ENCODE measurements at regions not wholly inside any gene's neighbourhood (a gene's known extent, or its start where the extent isn't known, plus 50 kb on each side); places are given as distances from the start of the nearest gene placed in this dataset.

GRCh38 chr7:35556515-35557471 lies 138.1 kb downstream of the HERPUD2 start:
- Histone ChIP-seq H3K36me3 (ENCODE audit: control insufficient read depth, insufficient read depth, low read length) (no peaks in the 10 kb centered on the region), H2AFZ (ENCODE audit: low read depth, low read length) (no peak overlapping the region), H3K9ac (ENCODE audit: insufficient read depth in 1 of 2, low read depth in 2 of 2, low read length in 2 of 2) (no peak overlapping the region), H4K20me1 (replicated peaks; ENCODE audit: control insufficient read depth, insufficient read depth, low read length) (no peaks in the 10 kb centered on the region), H3K9me1 (ENCODE audit: control insufficient read depth, insufficient read depth, low read length) (no peaks in the 10 kb centered on the region), H3K9me3 (replicated peaks; ENCODE audit: control insufficient read depth, insufficient read depth, low read depth, low read length) (no peaks in the 10 kb centered on the region), H3K4me2 (ENCODE audit: insufficient read depth, low read length) (no peak overlapping the region), H3K27me3 (ENCODE audit: control insufficient read depth in 2 of 2, insufficient read depth in 2 of 2, low read length in 2 of 2) (no peaks in the 10 kb centered on the region), H3K79me2 (ENCODE audit: control insufficient read depth, insufficient read depth, low read length) (no peaks in the 10 kb centered on the region), H3K4me1 (replicated peaks in 1 of 2; ENCODE audit: control insufficient read depth in 2 of 2, insufficient read depth in 2 of 2, low read length in 2 of 2) (no peaks in the 10 kb centered on the region), H3K27ac (ENCODE audit: extremely low read depth, low read depth, low read length) (no peak overlapping the region), H3K4me3 (no peak overlapping the region)
- intact Hi-C loops (cut with micrococcal nuclease) (no loop called here), in situ Hi-C loops (cut with MboI) (no loop called here)
- BruUV-seq (replicated peaks), result no TSS peak
- ChIA-PET POLR2A (no interaction called here), CTCF (ENCODE audit: low intra/inter-chr PET ratio) (no interaction called here)
- no peak for ATAC-seq
- WGBS (ENCODE audit: insufficient coverage, low coverage, missing lambda C conversion rate), result under 1% methylated on average over 8 of the region's 8 CpGs
- TF ChIP-seq GABPA (tag; conservative IDR thresholded peaks at IDR 0.05; ENCODE audit: low read depth), result peak; percentile 46; the same call in 1 of the 2 replicates
- TF ChIP-seq SPI1 (IDR thresholded peaks at IDR 0.05; ENCODE audit: borderline replicate concordance, low read depth, low read length), result peak; percentile 93
- no peak for TF ChIP-seq ZZZ3 (IDR thresholded peaks at IDR 0.05)
- TF ChIP-seq TEAD1 (CRISPR knock-in tag; IDR thresholded peaks at IDR 0.05), result no peak
- 0 out of 4 replicates have a peak, but pooled peaks of 1 of the 2 experiments have one; percentile 70 for TF ChIP-seq ETV6 (IDR thresholded peaks at IDR 0.05; ENCODE audit: borderline replicate concordance in 1 of 2, low read depth in 2 of 2, low read length in 1 of 2)
- TF ChIP-seq ETV6 (CRISPR knock-in tag; IDR thresholded peaks at IDR 0.05; ENCODE audit: borderline replicate concordance), result no peak
- no peak for TF ChIP-seq SMAD1 (IDR thresholded peaks at IDR 0.05; ENCODE audit: low read depth, low read length, partially characterized antibody)
- DNase-seq (ENCODE audit: extremely low read depth in 1 of 4, low spot score in 3 of 4), result no peak
- FAIRE-seq, result no peak
